LoVo (cell line): ENCODE measurements at regions not wholly inside any gene's neighbourhood (a gene's known extent, or its start where the extent isn't known, plus 50 kb on each side); places are given as distances from the start of the nearest gene placed in this dataset.
"Not testable (repeated sequence)": the region's sequence is repeated elsewhere in the genome, so short reads cannot be mapped to it uniquely, and the experiment has no call there.

ENCODE experiments used
- DNase-seq: peaks from one replicate; pipeline ENCODE4 v3.0.0-alpha.2; 2016; ENCODE audit warnings: low spot score

DNA sequence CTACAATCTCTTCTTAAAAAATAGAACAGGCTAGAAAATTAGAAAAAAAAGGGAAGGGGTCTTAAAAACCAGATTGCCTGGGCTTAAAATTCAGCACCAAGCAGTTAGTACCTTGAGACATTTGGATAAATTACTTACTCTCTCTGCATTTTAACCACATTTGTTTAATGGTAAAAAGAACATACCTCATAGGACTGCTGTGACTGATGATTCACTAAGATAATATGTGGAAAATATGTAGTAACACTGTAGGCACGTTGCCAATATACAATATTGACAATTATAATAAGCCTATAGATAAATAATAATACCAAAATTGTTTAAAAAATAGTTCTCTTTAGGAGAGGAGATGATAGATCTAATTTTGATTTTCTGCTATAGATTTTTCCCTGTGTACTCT is 750.4 kb downstream of the TENT5A start:
- no peak for DNase-seq

DNA sequence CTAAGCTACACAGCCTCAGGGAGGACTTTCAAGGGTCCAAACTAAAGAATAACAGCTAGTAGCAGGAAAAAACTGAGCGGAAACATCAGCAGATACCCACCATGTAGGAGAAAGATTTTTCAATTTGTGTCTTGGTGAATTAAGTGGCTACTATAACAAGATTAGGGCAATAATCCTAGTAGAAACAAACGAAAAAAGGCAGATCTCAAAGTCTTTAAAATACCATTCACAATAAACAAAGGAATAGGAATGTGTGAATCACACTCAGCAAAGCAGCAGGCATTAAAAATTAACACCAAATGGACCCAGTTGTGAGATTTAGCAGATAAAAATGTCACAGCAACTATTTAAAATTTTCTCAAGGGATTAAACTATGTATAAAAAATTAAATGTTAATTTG is 761.2 kb downstream of the TENT5A start:
- no peak for DNase-seq

DNA sequence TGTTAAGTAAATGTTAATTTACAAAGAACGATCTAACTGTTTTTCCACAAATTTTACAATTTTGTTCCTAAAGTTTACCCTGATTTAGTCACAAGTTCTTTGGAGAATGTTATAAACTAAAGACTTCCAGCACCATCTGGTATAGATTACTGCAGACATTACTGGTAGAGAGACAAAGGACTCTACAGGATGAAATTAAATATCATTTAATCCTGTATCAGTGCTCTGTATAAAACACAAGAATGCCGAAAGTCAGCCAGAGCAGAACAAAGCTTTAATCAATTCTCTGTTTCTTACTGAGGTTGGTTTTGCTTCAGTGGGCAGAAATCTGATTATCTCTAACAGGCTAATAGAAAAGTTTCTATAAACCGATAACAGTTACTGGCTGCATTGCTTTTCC is 763.6 kb downstream of the TENT5A start:
- no peak for DNase-seq

DNA sequence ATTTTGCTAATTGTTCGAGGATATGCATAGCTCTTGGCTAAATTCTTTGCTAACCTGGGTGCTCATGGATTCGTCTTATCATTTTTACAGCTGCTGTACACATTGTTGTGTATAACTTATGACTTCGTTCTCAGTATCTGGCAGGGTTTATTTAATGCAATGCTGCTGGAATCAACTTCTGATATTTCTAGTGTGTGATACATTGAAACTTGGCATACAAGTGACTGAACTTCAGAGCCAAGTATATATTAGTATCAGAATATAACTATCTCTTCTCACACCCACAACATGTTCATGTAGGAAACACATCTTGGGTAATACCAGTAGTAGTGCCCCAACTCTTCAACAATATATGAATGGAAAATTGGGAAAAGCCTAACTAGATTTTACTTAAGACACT is 764.2 kb downstream of the TENT5A start:
- no peak for DNase-seq

DNA sequence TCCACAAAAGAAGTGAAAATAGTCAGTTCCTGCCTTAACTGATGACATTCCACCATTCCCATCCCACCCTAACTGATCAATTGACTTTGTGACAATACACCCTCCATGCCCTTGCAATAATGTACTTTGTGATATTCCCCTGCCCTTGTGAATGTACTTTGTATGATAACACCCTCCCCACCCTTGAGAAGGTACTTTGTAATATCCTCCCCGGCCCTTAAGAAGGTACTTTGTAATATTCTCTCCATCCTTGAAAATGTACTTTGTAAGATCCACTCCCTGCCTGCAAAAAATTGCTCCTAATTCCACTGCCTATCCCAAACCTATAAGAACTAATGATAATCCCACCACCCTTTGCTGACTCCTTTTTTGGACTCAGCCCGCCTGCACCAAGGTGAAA is 771.3 kb downstream of the TENT5A start:
- DNase-seq = not testable (repeated sequence)

DNA sequence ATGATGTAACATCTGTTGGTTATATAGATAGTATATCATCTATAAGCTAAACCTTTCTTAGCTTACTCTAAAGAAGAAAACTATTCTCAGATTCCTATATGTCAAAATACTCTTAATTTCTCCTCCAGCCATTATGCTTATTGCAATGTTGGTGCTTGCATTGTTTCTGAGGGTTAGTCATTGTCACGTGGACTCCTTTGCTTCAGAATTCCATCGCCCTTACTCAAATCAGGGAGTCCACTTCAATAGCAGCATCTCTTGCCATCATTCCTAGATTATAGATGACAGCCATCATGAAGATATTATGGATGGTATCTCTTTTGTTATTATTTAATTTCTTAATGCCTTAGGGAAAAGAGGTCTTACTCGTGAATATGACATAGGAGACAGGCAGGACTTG is 776.1 kb downstream of the TENT5A start:
- no peak for DNase-seq

DNA sequence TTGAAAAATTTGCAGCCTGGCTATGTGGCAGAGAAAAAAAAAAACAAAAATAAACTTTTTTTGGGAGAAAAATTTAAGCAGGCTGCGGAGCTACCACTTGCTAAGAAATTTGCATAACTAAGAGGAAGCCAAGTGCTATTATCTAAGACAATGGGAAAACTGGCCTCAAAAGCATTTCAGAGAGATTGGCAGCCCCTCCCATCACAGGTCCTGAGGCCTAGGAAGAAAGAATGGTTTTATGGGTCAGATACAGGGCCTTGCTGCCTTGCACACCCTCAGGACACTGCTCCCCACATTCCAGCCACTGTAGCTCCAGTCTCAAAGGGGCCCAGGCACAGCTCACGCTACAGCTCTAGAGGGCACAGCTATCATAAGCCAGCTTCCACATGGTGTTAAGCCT is 777.9 kb downstream of the TENT5A start:
- no peak for DNase-seq

DNA sequence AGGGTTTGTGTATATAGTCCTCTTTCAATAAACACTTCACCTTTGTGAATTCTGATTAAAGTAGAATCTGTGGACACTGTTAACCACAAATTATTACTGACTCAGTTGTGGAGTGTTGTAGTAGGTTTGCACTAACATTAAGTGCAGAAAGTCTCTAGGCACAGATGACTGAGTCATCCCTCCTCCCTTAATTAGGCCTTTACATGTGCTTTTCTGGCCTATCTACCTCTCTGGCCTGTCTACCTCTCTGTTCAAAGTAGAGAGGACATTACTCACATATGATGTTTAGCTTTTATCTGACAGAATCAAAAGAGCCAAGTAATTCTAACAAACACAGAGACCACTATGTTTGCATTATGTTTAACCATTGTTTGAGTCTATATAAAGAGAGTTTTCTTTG is 783.0 kb downstream of the TENT5A start:
- DNase-seq = no peak

DNA sequence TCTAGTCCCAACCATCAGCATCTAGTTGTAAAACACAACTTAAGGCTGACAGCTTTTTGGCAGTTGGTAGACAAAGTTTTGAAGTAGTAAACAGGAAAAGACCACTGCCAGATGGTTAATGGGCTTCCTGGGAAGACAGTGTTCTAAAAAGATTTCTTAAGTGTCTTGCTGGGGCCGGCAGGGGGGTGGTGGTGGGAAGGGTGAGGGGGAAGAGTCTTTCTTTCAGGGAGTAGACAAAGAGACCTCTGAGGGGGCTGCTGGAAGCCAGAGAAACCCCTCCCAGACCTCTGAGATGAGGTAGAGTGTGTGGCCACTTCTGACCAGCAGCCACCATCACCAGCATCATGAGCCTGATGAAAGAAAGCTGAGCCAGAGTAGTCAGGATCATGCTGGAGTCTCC is 784.9 kb downstream of the TENT5A start:
- DNase-seq = no peak

DNA sequence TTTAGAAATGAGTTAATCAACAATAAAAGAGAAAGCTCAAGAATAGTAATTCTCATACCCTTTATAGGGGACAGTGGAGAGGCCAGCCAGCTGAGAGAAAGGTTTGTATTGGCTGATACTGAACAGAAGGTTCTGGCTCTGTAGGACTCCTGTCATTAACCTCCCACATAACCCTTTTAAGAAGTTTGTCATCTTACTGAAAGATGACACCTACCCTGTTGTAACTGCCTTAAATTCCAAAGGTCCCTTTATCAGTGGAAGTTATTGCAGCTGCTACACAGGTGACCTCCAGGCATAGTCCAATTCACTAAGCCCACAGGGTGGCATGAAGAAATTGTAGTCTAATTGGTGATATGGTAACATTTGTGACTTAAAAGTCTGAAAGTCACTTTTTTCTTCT is 790.1 kb downstream of the TENT5A start:
- DNase-seq = no peak

DNA sequence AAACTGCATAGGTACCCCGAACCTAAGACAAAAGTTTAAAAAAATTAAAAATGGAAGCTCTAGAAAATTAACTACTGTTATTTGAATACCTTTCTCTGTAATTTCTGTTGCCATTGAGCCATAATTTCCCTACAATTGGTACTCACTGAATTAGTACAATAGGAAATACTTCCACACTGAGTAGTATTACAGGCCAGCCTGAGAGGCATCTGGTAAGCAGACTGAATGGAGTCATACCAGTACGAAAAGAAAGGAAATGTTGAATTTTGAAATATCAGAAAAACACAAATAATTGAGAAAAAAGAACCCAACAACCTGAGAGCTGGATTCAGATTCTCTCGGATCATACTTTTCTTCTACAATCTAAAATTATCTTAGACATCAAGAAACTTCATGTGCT is 791.3 kb downstream of the TENT5A start:
- DNase-seq = no peak

DNA sequence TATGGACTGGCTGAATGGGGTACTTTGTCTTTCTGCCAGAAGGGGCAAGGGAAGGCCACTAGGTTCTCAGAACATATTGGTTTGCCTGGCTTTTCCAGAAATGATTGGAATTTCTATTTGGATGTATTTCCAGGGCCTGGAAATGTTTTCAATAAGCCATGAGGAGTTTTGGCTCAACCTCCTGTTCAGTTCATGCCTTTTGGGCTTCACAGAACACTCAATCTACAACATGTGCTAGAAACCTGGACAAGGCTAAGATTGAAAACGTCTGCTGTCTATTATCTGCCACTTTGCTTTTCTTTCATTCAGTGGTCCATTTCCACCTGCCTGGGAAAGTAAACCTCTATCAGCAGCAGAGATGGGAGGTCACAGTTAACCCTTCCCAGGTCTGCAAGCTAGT is 793.4 kb downstream of the TENT5A start:
- DNase-seq = no peak

DNA sequence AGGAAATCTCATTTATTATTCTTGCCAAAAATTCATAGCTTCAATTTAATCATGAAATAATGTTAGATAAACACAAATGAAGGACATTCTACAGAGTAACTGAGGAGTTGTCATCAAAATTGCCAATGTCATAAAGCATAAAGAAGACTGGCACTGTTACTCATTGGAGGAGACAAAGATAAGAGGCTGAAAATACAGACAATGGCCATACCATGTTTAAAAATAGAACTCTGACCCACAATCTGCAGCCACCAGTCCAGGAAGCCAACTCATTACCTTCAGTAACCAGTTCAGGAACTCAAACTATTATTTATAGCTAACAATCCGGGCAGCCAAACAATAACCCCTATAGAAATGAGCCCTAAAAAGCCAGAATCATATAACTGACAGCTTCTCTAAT is 795.6 kb downstream of the TENT5A start:
- no peak for DNase-seq

DNA sequence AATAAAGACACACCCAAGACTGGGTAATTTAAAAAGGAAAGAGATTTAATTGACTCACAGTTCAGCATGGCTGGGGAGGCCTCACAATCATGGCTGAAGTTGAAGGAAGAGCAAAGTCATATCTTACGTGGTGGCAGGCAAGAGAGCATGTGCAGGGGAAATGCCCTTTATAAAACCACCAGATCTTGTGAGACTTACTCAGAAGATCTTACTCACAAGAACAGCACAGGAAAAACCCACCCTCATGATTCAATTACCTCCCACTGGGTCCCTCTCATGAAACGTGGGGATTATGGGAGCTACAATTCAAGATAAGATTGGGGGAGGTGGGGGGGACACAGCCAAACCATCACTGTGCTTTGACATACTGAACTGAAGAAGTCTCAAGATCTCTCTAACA is 800.0 kb downstream of the TENT5A start:
- DNase-seq = not testable (repeated sequence)

DNA sequence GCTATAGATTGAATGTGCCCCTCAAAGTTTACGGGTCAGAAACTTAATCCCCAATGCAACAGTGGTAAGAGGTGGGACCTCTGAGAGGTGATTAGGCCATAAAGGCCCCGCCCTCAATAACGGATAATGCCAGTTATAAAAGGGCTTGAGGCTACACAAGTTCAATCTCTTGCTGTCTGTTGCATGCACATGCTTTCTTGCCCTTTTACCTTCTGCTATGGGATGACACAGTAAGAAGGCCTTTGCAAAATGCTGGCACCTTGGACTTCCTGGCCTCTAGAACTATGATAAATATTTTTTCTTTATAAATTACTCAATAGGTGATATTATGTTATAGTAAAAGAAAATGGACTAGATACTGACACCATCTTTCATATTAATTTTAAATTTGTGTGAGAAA is 806.1 kb downstream of the TENT5A start:
- no peak for DNase-seq

DNA sequence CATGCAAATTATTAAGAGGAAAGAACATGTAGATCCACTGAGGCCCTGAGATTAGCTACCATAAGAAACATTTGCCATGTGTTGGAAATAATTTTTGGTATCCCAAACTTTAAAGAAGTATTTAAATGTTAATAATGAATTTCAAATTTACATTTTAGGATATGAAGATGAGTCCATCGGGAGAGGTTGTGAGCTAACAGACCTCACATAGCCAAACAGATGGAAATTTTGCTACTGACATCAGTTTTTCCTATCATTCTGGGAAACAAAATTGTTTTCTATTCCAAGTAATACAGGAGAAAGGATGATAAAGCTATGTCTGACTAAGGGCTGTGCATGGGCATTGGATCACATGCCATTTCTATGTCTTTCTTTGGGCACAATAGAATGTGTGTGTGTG is 809.6 kb downstream of the TENT5A start:
- DNase-seq = no peak

DNA sequence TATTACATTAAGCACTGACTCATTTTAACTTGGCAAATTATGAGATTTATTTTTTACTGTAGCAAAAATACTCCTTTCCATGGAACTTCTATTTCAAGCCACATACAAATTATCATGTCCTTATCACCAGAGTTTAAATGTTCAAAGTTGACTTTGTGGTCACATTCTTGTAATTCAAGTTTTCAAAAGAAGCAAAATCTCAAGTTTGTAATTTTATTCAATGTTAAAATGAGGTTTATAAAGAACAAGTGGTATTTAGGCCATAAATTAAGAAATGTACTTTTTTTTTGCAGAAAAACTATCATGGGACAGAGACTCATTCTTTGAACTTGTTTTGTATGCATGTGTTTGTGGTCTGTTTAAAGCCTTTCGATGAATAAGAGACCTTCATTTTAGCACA is 811.5 kb downstream of the TENT5A start:
- DNase-seq = no peak

DNA sequence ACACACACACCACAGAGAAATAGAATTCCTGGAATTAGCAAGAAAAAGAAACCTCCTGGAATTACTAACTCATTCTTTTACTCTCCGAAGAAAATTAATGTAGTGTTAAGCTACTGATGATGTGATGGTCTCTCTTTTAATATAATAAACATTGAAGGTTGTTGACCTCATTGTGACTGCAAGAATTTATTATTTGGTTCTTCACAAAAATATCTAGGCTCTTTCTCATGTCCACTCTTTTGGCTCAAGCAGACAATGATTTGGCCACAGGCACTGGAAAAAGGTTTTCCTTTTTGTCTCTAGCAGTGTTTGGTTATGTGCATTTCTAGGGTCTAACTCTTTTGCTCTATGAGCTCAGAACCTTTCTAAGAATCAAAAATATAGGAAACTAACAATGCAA is 811.9 kb downstream of the TENT5A start:
- DNase-seq = no peak

DNA sequence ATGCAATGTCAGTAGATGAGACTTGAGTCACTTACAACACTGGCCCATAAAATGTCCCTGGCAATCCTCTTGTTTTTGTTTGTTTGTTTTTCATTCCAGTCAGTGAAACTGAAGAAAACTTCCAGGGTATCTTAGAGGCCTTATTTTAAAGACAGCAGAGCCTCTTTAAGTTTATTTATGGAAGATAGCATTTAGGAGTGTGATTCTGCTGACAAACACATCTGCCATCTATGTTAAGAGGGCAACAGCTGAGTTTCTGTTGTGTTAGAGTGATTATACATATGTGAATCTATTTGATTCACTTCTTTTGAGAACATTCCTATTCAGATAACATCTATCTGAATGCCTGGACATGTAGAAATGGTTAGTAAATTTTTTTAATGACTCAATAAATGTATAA is 812.6 kb downstream of the TENT5A start:
- DNase-seq = no peak

DNA sequence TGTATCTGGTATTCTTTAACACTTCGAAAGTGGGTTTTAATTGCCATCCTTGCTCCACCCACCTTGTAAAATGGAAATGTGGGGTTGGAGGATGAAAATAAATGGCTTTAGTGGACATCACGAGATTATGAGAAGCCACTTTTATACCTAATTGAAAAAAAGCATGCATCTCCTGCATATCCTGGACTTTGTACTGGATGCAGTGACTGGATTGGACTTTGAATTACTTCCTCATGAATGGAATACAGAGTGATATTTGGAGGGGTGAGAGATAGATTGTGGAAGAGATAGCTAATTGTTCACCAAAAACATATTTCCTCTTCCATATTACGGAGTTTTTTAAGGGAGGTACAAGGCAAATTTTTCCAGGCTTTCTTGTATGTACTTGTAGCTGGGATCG is 813.0 kb downstream of the TENT5A start:
- DNase-seq = no peak

DNA sequence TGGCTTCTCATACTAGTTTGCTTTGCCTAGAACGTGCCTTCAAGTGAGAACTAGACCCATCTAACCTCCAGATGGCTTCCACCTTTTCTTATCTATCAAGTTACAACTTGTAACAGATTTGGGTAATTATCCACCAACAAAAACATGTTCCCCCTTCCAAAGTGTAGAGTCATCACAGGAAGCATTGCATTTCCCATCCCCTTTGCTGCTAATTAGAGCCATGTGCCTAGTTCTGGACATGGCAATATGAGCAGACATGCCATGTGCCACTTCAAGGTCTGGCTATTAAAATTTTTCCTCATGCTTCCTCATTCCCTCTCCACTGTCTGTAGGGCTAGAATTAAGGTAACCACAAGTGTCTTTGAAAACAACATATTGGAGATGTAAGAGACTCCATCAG is 814.4 kb downstream of the TENT5A start:
- DNase-seq = no peak

DNA sequence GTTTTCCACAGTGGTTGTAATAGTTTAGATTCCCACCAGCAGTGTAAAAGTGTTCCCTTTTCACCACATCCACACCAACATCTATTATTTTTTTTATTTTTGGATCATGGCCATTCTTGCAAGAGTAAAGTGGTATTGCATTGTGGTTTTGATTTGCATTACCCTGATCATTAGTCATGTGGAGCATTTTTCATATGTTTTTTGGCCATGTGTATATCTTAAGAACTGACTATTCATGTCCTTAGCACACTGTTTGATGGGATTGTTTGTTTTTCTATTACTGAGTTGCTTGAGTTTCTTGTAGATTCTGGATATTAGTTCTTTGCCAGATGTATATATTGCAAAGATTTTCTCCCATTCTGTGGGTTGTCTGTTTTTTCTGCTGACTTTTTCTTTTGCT is 820.1 kb downstream of the TENT5A start:
- no peak for DNase-seq

DNA sequence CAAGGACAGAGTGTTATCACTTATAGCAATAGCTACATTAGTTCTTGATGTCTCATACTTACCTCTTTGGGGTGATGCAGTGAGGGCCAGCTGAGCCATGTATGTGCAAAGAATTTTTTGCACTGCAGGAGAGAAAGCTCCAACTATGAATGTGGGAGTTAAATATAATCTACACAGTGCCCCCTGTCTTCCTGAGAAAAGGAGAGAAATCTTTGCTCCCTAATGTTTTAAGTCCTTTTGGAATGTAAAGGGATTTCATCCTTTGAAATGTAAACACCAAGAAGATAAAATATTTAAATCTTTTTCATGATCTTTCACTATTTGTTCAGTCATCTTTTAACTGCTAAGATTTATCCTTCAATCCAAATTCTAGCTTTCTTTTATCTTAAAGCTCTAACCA is 822.1 kb downstream of the TENT5A start:
- DNase-seq = no peak

DNA sequence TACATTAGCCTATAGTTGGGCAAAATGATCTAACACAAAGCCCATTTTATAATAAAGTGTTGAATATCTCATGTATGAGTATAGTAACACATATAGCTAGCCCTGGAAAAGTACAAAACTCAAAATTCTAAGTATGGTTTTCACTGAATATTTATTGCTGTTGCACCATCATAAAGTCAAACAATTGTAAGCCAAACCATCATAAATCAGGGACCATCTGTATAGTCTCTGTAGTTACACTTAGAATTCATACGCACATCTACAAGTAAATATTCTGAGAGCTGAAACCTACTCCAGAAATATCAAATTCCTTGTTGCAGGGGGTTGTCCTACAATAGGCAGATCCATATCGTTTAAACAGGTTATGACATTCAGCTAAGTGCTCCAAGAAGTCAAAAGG is 817.3 kb downstream of the BCKDHB start:
- DNase-seq = no peak

DNA sequence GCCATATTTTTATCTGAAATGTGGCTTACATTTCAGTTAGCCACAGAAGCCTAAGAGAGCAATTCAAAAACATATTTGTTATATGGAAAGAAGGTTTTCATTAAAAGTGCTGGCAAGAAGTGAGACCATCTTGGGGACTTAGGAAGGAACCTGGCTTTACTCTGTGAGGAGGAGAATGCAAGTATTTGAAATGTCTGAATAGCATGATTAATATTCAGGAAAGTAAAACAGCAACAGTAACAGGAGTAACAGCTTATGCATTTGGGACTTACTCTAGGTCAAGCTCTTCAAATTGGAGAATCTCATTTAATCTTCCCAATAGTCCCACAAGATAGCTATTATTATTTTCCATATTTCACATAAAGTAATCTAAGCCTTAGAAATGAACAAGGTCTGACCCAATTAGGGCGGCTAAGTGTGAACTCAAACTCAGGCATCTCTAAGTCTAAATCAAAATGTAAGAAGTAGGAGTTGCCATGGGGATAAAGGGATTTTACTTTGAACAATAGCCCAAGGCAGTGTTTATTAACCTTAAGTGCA is 816.5 kb downstream of the BCKDHB start:
- no peak for DNase-seq
